Neural cell (in vitro differentiated cells): ENCODE measurements at regions not wholly inside any gene's neighbourhood (a gene's known extent, or its start where the extent isn't known, plus 50 kb on each side); places are given as distances from the start of the nearest gene placed in this dataset.

Source experiments
- H2AFZ ChIP-seq: fragments of 200-600, 300-800 bp; sonication (generic), shearing (Covaris generic); 2 replicates; pipeline ENCODE4 v1.6.0; 2014; ENCODE audit warnings: low read depth, mild to moderate bottlenecking, antibody characterized with exemption, low read length, moderate library complexity
- H3F3A ChIP-seq: fragments of 200-600 bp; shearing (Covaris generic); 2 replicates; pipeline ENCODE4 v1.6.1; 2016; ENCODE audit warnings: mild to moderate bottlenecking, moderate library complexity, mixed read lengths, antibody characterized with exemption, low read length; ENCODE audit not compliant: insufficient read depth, poor library complexity, severe bottlenecking
- H3K27ac ChIP-seq: fragments of 200-600, 300-800 bp; sonication (generic), shearing (Covaris generic); 2 replicates; pipeline ENCODE4 v1.5.1; 2014; ENCODE audit warnings: mild to moderate bottlenecking, low read length, moderate library complexity
- H3K27me3 ChIP-seq: fragments of 300-800, 200-600 bp; sonication (generic), shearing (Covaris generic); 2 replicates; pipeline ENCODE4 v1.6.0; 2014; ENCODE audit warnings: mild to moderate bottlenecking, low read depth, low read length, moderate library complexity; ENCODE audit not compliant: insufficient read depth
- H3K36me3 ChIP-seq: fragments of 300-800, 200-600 bp; sonication (generic), shearing (Covaris generic); 2 replicates; pipeline ENCODE4 v1.5.1; 2014; ENCODE audit warnings: mild to moderate bottlenecking, antibody characterized with exemption, low read length, moderate library complexity; ENCODE audit not compliant: insufficient read depth
- H3K4me2 ChIP-seq: fragments of 300-800, 200-600 bp; sonication (generic), shearing (Covaris generic); 2 replicates; pipeline ENCODE4 v1.6.0; 2014; ENCODE audit warnings: mild to moderate bottlenecking, low read length
- H3K4me3 ChIP-seq: fragments of 300-800, 200-600 bp; sonication (generic), shearing (Covaris generic); 2 replicates; pipeline ENCODE4 v1.5.1; 2014; ENCODE audit warnings: mild to moderate bottlenecking, low read length, moderate library complexity
- H3K79me2 ChIP-seq: fragments of 200-600 bp; shearing (Covaris generic); replicated peaks from 2 replicates; pipeline ENCODE4 v1.6.0; 2014; ENCODE audit warnings: mild to moderate bottlenecking, low read length, moderate library complexity; ENCODE audit not compliant: insufficient read depth
- H3K9ac ChIP-seq: fragments of 300-800, 200-600 bp; sonication (generic), shearing (Covaris generic); 2 replicates; pipeline ENCODE4 v1.6.1; 2016; ENCODE audit warnings: mild to moderate bottlenecking, low read length, mixed read lengths
- H3K9me2 ChIP-seq: fragments of 200-600 bp; shearing (Covaris generic); 2 replicates; pipeline ENCODE4 v1.6.1; 2016; ENCODE audit warnings: mild to moderate bottlenecking, low read length, mixed read lengths; ENCODE audit not compliant: insufficient read depth
- H3K9me3 ChIP-seq: fragments of 200-600, 300-800 bp; sonication (generic), shearing (Covaris generic); 2 replicates; pipeline ENCODE4 v1.6.1; 2016; ENCODE audit warnings: mild to moderate bottlenecking, mixed run types, low read length, moderate library complexity, mixed read lengths
- H4K20me1 ChIP-seq: fragments of 200-600 bp; shearing (Covaris generic); 2 replicates; pipeline ENCODE4 v1.6.1; 2016; ENCODE audit warnings: mild to moderate bottlenecking, mixed run types; ENCODE audit not compliant: insufficient read depth
- EP300 ChIP-seq: fragments of 450-650 bp; conservative IDR thresholded peaks from 2 replicates; pipeline ENCODE4 v1.6.1; 2014; ENCODE audit warnings: antibody characterized with exemption, mild to moderate bottlenecking, moderate library complexity; ENCODE audit not compliant: poor library complexity, severe bottlenecking
- EZH2 ChIP-seq: fragments of 200-600, 300-800 bp; shearing (Covaris generic), sonication (generic); IDR thresholded peaks from 2 replicates; pipeline ENCODE4 v1.6.1; 2014; ENCODE audit warnings: antibody characterized with exemption, low read length, borderline replicate concordance, mild to moderate bottlenecking; ENCODE audit not compliant: insufficient read depth, poor library complexity, severe bottlenecking
- POLR2AphosphoS5 ChIP-seq: IDR thresholded peaks from 2 replicates; pipeline ENCODE4 v1.6.1; 2012
- RAD21 ChIP-seq: fragments of 450-650 bp; conservative IDR thresholded peaks from 2 replicates; pipeline ENCODE4 v1.6.1; 2014; ENCODE audit warnings: antibody characterized with exemption, mild to moderate bottlenecking, moderate library complexity
- SMC3 ChIP-seq: fragments of 450-650 bp; conservative IDR thresholded peaks from 2 replicates; pipeline ENCODE4 v1.6.1; 2014; ENCODE audit warnings: antibody characterized with exemption, mild to moderate bottlenecking, moderate library complexity; ENCODE audit not compliant: poor library complexity
- TAF1 ChIP-seq: IDR thresholded peaks from 2 replicates; pipeline ENCODE4 v1.6.1; 2012; ENCODE audit warnings: low read depth
- TF ChIP-seq, protein P1 (sequence below): IDR thresholded peaks from 2 replicates; pipeline ENCODE4 v1.6.1; 2012; ENCODE audit warnings: borderline replicate concordance

DNA sequence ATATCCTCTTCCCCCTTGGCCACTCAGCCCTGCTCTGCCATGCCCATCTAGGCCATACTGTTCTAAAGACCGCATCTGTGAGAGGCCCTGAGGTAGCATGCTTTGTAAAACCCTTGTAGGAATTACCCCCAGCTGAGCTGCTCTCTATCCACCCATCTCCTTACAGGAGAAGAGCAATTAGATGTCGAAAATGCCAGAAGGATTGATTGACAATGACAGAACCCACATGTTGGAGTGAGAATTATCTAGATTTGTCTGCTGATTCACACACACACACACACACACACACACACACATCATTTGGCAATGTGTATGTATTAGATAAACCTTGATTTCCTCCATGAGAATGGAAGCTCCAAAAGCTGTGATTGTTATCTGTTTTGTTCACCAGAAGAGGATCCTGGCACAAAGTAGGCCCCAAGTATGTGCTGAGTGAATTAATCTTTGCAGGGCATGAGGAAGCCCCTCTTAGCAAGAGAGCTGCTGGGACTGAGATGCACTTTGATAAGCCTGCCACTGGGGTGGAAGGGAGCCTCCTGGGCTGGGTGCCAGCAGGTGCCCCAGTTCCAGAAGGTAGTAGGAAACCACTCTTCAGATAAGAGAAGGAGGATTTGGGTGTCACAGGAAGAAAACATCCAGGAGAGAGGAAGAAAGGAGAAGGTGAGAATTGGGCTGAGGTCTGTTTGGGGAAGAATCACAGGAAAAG, 187.5 kb upstream of the ADO start:
- Histone ChIP-seq H3K27ac (no peak overlapping the region), H3K4me2 (no peak overlapping the region), H4K20me1 (no peaks in the 10 kb centered on the region), H3K9me3 (no peaks in the 10 kb centered on the region), H3K79me2 (no peaks in the 10 kb centered on the region), H3F3A (no peaks in the 10 kb centered on the region), H3K9ac (no peak overlapping the region), H3K27me3 (no peaks in the 10 kb centered on the region), H3K4me3 (no peak overlapping the region), H3K9me2 (no peaks in the 10 kb centered on the region), H2AFZ (no peak overlapping the region), H3K36me3 (no peaks in the 10 kb centered on the region)
- TF ChIP-seq POLR2AphosphoS5 (peak; percentile 54), TAF1 (no peak), EZH2 (no peak), RAD21 (no peak), EP300 (peak; percentile 88)
- TF ChIP-seq, protein P1, sequence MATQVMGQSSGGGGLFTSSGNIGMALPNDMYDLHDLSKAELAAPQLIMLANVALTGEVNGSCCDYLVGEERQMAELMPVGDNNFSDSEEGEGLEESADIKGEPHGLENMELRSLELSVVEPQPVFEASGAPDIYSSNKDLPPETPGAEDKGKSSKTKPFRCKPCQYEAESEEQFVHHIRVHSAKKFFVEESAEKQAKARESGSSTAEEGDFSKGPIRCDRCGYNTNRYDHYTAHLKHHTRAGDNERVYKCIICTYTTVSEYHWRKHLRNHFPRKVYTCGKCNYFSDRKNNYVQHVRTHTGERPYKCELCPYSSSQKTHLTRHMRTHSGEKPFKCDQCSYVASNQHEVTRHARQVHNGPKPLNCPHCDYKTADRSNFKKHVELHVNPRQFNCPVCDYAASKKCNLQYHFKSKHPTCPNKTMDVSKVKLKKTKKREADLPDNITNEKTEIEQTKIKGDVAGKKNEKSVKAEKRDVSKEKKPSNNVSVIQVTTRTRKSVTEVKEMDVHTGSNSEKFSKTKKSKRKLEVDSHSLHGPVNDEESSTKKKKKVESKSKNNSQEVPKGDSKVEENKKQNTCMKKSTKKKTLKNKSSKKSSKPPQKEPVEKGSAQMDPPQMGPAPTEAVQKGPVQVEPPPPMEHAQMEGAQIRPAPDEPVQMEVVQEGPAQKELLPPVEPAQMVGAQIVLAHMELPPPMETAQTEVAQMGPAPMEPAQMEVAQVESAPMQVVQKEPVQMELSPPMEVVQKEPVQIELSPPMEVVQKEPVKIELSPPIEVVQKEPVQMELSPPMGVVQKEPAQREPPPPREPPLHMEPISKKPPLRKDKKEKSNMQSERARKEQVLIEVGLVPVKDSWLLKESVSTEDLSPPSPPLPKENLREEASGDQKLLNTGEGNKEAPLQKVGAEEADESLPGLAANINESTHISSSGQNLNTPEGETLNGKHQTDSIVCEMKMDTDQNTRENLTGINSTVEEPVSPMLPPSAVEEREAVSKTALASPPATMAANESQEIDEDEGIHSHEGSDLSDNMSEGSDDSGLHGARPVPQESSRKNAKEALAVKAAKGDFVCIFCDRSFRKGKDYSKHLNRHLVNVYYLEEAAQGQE = no peak

- TF ChIP-seq SMC3 (no peak), RAD21 (no peak)
- Histone ChIP-seq H3K27me3 (no peaks in the 10 kb centered on the region), H3K9me2 (no peaks in the 10 kb centered on the region), H3K36me3 (no peaks in the 10 kb centered on the region), H3K4me3 (no peak overlapping the region), H3K4me2 (no peak overlapping the region), H3K79me2 (no peaks in the 10 kb centered on the region), H3K27ac (no peak overlapping the region), H2AFZ (no peak overlapping the region), H3K9me3 (no peaks in the 10 kb centered on the region), H3K9ac (no peak overlapping the region), H3F3A (no peaks in the 10 kb centered on the region), H4K20me1 (no peaks in the 10 kb centered on the region)
Measured at GRCh38 chr10:62617652-62618051, 186.9 kb upstream of the ADO start.

DNA sequence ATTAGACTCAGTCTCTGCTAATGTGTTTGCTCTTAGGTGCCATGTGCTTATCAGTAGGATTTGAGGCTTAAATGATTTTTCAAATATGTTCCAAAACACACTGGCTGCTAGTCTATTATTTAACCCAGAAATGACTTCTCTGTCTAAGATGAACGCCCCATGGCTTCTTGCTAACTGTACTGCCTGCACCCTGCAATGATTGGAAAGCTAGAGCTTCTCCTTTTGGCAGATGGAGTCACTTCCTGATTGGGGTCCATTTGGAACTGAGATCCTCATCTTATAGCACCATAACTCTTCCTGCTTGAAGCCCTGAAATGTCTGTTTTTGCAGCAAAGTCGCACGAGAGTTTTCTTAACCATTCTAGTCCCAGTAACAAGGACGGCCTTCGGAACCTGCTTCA, 186.5 kb upstream of the ADO start:
- no peaks in the 10 kb centered on the region for H3K27me3 ChIP-seq

More for the DNA sequence above, 186.5 kb upstream of the ADO start:
- Histone ChIP-seq H3K9ac (no peak overlapping the region), H3K27ac (no peak overlapping the region), H3K9me2 (no peaks in the 10 kb centered on the region), H3K4me2 (no peak overlapping the region), H3K79me2 (no peaks in the 10 kb centered on the region), H3K4me3 (no peak overlapping the region), H3K9me3 (no peaks in the 10 kb centered on the region), H2AFZ (no peak overlapping the region), H3K36me3 (no peaks in the 10 kb centered on the region), H4K20me1 (no peaks in the 10 kb centered on the region), H3F3A (no peaks in the 10 kb centered on the region)
- TF ChIP-seq RAD21 (no peak), EP300 (no peak)
